ACC112 (cell line): ENCODE measurements at regions not wholly inside any gene's neighbourhood (a gene's known extent, or its start where the extent isn't known, plus 50 kb on each side); places are given as distances from the start of the nearest gene placed in this dataset.

Experiments used
- H2AFZ ChIP-seq: fragments of 200-600 bp; sonication (generic); one replicate; pipeline ENCODE4 v1.6.0; 2017; ENCODE audit warnings: antibody characterized with exemption, low read length; ENCODE audit not compliant: unreplicated experiment
- H3K27ac ChIP-seq: fragments of 200-600 bp; sonication (generic); 2 replicates; pipeline ENCODE4 v1.5.1; 2014; ENCODE audit warnings: low read depth, mild to moderate bottlenecking, antibody characterized with exemption, low read length, moderate library complexity
- H3K27me3 ChIP-seq: fragments of 200-600 bp; sonication (generic); 2 replicates; pipeline ENCODE4 v1.6.1; 2014; ENCODE audit warnings: mild to moderate bottlenecking, antibody characterized with exemption, low read length, moderate library complexity, mixed read lengths; ENCODE audit not compliant: insufficient read depth
- H3K36me3 ChIP-seq: fragments of 200-600 bp; sonication (generic); 2 replicates; pipeline ENCODE4 v1.6.1; 2016; ENCODE audit warnings: mild to moderate bottlenecking, antibody characterized with exemption, low read length, moderate library complexity, mixed read lengths; ENCODE audit not compliant: insufficient read depth
- H3K4me1 ChIP-seq: fragments of 200-600 bp; sonication (generic); one replicate; pipeline ENCODE4 v1.6.1; 2016; ENCODE audit warnings: low read length, mixed read lengths; ENCODE audit not compliant: insufficient read depth, unreplicated experiment, control insufficient read depth
- H3K4me3 ChIP-seq: fragments of 200-600 bp; sonication (generic); 2 replicates; pipeline ENCODE4 v1.5.1; 2014; ENCODE audit warnings: mild to moderate bottlenecking, low read depth, low read length
- H3K79me2 ChIP-seq: fragments of 200-600 bp; sonication (generic); one replicate; pipeline ENCODE4 v1.6.0; 2016; ENCODE audit warnings: low read length; ENCODE audit not compliant: control insufficient read depth, unreplicated experiment, insufficient read depth

DNA sequence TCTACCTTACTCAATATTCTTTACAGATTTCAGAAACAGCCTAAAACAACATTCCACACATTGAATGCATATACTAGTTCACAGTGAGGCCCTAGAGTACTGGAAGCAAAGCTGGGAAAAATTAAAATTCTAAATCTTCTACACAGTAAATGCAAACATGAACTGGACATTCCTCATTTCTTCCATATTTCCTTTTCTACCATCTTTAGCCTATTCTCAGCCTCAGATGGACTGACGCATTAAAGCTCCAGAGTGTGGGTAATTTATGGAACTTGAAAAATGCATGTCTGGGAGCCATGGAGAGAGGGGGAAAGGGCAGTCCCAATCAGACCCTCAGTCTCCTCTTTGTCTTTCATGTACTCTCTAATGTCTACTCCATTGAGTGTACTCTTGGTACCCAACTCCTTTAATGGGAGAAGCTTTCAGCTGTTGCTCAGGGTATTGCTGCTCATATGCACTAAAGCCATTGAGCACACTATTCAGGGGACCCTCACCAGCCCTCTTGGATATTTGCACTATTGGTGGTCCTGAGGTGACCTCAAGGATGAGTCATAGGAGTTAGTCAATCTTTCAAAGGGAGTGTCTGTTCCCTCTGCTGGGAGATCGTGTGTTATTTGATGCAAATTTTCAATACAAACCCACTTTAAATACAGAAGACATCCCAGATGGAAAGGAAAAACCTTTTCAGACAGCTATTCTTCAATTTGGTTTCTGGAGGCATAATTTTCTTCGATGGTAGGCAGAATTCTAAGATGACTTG is 83.3 kb upstream of the KCNJ15 start:
- Histone ChIP-seq H3K36me3 (no peaks in the 10 kb centered on the region), H3K79me2 (no peaks in the 10 kb centered on the region), H3K4me1 (peaks cover 25% of the 10 kb centered on the region), H2AFZ (no peak overlapping the region), H3K27me3 (no peaks in the 10 kb centered on the region), H3K27ac (no peak overlapping the region), H3K4me3 (no peak overlapping the region)

DNA sequence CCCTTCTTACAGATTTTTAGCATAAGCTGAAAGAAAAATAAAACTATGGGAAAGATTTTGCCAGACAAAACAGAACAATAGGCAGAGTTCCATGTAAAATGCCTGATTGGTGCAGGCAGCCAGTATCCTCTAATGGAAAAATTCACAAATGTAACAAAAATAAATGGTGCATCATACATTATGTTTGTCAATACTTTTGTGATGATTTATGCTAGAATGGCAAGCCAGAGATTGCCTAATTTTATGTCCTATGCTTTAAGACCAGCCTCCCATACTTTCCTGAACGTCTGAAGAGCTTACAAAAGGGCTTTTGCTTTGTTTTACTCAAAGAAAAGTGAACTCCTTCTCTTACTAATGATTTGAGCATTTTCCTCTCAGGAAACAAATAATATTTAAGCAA is 81.5 kb upstream of the KCNJ15 start:
- Histone ChIP-seq H2AFZ (no peak overlapping the region), H3K79me2 (no peaks in the 10 kb centered on the region), H3K27me3 (no peaks in the 10 kb centered on the region), H3K4me3 (no peak overlapping the region), H3K27ac (peak overlapping the region; percentile 24), H3K4me1 (peaks cover 35% of the 10 kb centered on the region), H3K36me3 (no peaks in the 10 kb centered on the region)

DNA sequence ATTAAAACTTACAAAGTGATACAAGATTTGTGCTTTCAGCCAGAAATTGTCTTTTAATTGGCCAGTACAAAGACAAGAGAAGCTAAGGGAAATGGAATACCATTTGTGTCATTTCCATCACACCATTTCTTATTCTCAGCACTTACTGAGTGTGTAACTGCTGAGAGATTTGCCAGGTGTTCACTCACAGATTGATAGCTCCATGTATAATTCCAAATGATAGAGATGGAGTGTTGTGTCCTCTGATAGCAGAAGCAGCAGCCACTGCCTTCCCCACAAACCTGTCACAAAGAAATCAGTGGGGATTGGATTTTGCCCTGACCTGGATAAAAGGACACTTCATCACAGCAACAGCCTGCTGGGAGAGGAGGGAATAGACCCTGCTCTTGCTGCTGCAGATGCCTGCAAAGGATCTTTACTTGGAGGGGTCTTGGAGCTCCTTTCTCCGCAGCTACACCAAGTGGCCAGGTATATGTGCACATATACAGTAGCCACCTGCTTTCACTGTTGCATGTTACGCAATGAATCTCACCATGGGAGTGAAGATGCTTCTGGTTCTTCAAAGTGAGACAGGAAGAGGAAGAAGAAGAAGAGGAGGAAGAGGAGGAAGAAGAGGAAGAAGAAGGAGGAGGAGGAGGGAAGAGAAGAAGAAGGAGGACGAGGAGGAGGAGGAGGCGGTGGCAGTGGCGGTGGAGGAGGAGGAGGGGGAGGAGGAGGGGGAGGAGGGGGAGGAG is 78.7 kb upstream of the KCNJ15 start:
- no peak overlapping the region for H3K27ac ChIP-seq
- no peak overlapping the region for H2AFZ ChIP-seq
- no peak overlapping the region for H3K4me3 ChIP-seq
- H3K36me3 ChIP-seq: no peaks in the 10 kb centered on the region
- no peaks in the 10 kb centered on the region for H3K79me2 ChIP-seq
- H3K27me3 ChIP-seq: no peaks in the 10 kb centered on the region
- peaks cover 14% of the 10 kb centered on the region for H3K4me1 ChIP-seq

DNA sequence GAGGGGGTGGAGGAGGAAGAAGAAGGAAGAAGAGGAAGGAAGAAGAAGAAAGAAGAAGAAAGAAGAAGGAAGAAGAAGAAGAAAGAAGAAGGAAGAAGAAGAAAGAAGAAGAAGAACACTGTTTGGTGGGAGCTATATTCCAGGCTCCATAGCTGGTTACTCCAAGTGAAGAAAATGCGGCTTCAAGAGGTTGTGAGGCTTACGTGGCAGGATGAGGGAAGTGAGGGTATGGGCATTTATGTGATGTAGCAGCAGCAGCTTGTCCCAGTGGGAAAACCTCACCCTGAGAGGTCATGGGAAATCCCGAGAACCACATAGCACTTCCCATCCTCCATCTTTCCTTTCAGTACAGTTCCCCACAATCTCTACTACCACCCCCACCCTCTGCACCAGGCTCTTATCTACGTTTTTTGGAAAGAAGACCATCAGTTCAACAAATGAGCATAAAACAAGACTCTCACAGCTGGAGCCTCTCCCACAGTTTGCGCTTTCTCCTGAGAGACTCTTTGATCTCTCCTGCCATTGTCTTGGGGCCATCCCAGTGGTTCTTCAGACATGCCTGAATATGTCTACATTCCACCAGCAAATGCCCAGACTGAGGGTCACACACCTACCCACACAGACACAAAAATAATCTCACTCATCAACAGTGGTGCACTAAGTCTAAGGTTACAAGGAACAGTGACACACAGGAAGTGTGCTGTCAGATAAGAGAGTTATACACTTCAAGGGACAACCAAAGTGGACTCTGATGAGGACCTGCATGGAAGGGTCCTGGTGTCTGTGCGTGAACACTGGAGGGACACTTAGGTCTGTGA is 77.9 kb upstream of the KCNJ15 start:
- H3K36me3 ChIP-seq: no peaks in the 10 kb centered on the region
- no peak overlapping the region for H3K4me3 ChIP-seq
- no peaks in the 10 kb centered on the region for H3K27me3 ChIP-seq
- H2AFZ ChIP-seq: no peak overlapping the region
- H3K4me1 ChIP-seq: peaks cover 11% of the 10 kb centered on the region
- H3K27ac ChIP-seq: no peak overlapping the region
- H3K79me2 ChIP-seq: no peaks in the 10 kb centered on the region

GRCh38 chr21:38179511-38179910 is 77.3 kb upstream of the KCNJ15 start:
- Histone ChIP-seq H3K4me3 (no peak overlapping the region), H3K79me2 (no peaks in the 10 kb centered on the region), H3K36me3 (no peaks in the 10 kb centered on the region), H3K27me3 (no peaks in the 10 kb centered on the region), H3K27ac (no peak overlapping the region), H2AFZ (no peak overlapping the region), H3K4me1 (peaks cover 10% of the 10 kb centered on the region)

DNA sequence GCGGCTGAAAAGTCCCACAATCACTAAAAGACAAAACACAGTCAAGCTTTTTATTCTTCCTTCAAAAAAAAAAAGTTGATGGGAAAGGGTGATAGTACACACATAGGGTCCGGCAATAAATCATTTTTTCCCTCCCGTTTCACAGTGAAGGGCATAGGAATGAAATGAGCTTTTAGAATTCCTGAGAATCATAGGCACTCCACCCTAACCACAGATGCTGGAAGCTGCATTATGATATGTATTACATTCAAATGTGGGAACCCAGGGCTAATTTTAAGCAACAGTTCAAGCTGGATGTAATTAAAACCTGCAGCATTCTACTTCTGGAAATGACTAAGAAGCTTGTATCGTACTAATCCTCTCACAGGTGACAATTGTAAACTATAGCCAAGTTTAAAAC is 75.7 kb upstream of the KCNJ15 start:
- H3K36me3 ChIP-seq: no peaks in the 10 kb centered on the region
- H3K27ac ChIP-seq: no peak overlapping the region
- no peaks in the 10 kb centered on the region for H3K27me3 ChIP-seq
- H3K4me3 ChIP-seq: no peak overlapping the region
- H3K4me1 ChIP-seq: peaks cover 10% of the 10 kb centered on the region
- H2AFZ ChIP-seq: no peak overlapping the region
- no peaks in the 10 kb centered on the region for H3K79me2 ChIP-seq

- no peaks in the 10 kb centered on the region for H3K27me3 ChIP-seq
- peaks cover 10% of the 10 kb centered on the region for H3K4me1 ChIP-seq
- H2AFZ ChIP-seq: no peak overlapping the region
- no peak overlapping the region for H3K27ac ChIP-seq
- no peaks in the 10 kb centered on the region for H3K36me3 ChIP-seq
- H3K79me2 ChIP-seq: no peaks in the 10 kb centered on the region
- H3K4me3 ChIP-seq: no peak overlapping the region
Observed at GRCh38 chr21:38182370-38182985, 74.3 kb upstream of the KCNJ15 start.

DNA sequence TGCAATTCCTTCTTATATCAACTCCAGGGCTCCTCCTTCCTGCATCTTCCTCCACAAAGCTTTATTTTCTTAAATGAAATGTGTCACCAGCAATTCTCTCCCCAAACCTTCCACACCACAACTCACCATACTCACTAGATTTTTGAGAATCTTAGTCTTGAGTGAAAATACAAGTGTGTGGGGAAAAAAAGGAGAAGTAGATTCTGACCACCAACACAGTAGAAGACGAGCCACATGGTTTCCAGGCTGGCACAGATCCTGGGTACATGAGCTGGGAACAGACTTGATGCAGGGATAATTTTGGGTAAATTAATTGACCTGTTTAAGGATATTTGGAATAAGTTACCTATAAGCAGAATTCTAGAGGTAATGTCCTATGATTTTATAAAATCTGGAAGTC is 72.8 kb upstream of the KCNJ15 start:
- no peak overlapping the region for H3K4me3 ChIP-seq
- peaks cover 10% of the 10 kb centered on the region for H3K4me1 ChIP-seq
- no peaks in the 10 kb centered on the region for H3K36me3 ChIP-seq
- H3K27ac ChIP-seq: no peak overlapping the region
- H3K79me2 ChIP-seq: no peaks in the 10 kb centered on the region
- H3K27me3 ChIP-seq: no peaks in the 10 kb centered on the region
- H2AFZ ChIP-seq: no peak overlapping the region

- no peak overlapping the region for H2AFZ ChIP-seq
- no peaks in the 10 kb centered on the region for H3K79me2 ChIP-seq
- H3K27ac ChIP-seq: no peak overlapping the region
Observed at GRCh38 chr21:38186661-38187270, 70.0 kb upstream of the KCNJ15 start.

GRCh38 chr21:38188037-38188436 is 68.8 kb upstream of the KCNJ15 start:
- no peak overlapping the region for H3K4me3 ChIP-seq
- H3K27ac ChIP-seq: no peak overlapping the region
- H3K79me2 ChIP-seq: no peaks in the 10 kb centered on the region
- H3K27me3 ChIP-seq: no peaks in the 10 kb centered on the region
- no peaks in the 10 kb centered on the region for H3K4me1 ChIP-seq
- H2AFZ ChIP-seq: no peak overlapping the region
- H3K36me3 ChIP-seq: no peaks in the 10 kb centered on the region

More at GRCh38 chr21:38186661-38187270, 70.0 kb upstream of the KCNJ15 start:
- no peaks in the 10 kb centered on the region for H3K4me1 ChIP-seq
- H3K4me3 ChIP-seq: no peak overlapping the region
- no peaks in the 10 kb centered on the region for H3K27me3 ChIP-seq
- H3K36me3 ChIP-seq: no peaks in the 10 kb centered on the region
